Spinal cord (tissue), 9 donors: ENCODE measurements at regions not wholly inside any gene's neighbourhood (a gene's known extent, or its start where the extent isn't known, plus 50 kb on each side); places are given as distances from the start of the nearest gene placed in this dataset.
"Not testable (repeated sequence)": the region's sequence is repeated elsewhere in the genome, so short reads cannot be mapped to it uniquely, and the experiment has no call there.

Source experiments
- DNase-seq, 6 donors: peaks; one replicate each; pipeline versions ENCODE4 v3.0.0 to v3.0.0-alpha.2; 2013 to 2015; ENCODE audit warnings: low spot score in 6 of 6, low read depth in 4 of 6
- H3K27ac ChIP-seq: one replicate; pipeline ENCODE4 v1.5.1; 2013; ENCODE audit warnings: low read depth, low read length, control low read depth
- H3K27me3 ChIP-seq: one replicate; pipeline ENCODE4 v1.6.1; 2013; ENCODE audit warnings: low read length; ENCODE audit not compliant: control insufficient read depth, insufficient read depth
- H3K36me3 ChIP-seq: one replicate; pipeline ENCODE4 v1.6.1; 2013; ENCODE audit warnings: low read length; ENCODE audit not compliant: control insufficient read depth, insufficient read depth
- H3K4me1 ChIP-seq: one replicate; pipeline ENCODE4 v1.6.1; 2013; ENCODE audit warnings: low read length; ENCODE audit not compliant: control insufficient read depth, insufficient read depth
- H3K4me3 ChIP-seq: one replicate; pipeline ENCODE4 v1.5.1; 2013; ENCODE audit warnings: low read depth, low read length, control low read depth
- H3K9me3 ChIP-seq: one replicate; pipeline ENCODE4 v1.6.1; 2013; ENCODE audit warnings: low read length; ENCODE audit not compliant: control insufficient read depth, insufficient read depth
- WGBS: methylation state at CpG from one replicate; pipeline ENCODE4 v1.1.5; 2013; ENCODE audit warnings: missing lambda C conversion rate; ENCODE audit not compliant: insufficient coverage; 5-methylcytosine and 5-hydroxymethylcytosine counted together
- donor health status: healthy.

GRCh38 chr17:22128723-22129122, 436.4 kb downstream of the KCNJ18 start:
- Histone ChIP-seq H3K9me3 (peaks cover 4% of the 10 kb centered on the region), H3K27ac (no peak overlapping the region), H3K4me1 (no peaks in the 10 kb centered on the region), H3K36me3 (no peaks in the 10 kb centered on the region), H3K4me3 (no peak overlapping the region), H3K27me3 (no peaks in the 10 kb centered on the region)
- 83% methylated on average over 1 of the region's 1 CpG for WGBS
- no peak for DNase-seq

- WGBS, result 40% methylated on average over 1 of the region's 5 CpGs
- H3K4me3 ChIP-seq, H3K9me3 ChIP-seq, H3K36me3 ChIP-seq, H3K27me3 ChIP-seq, DNase-seq, H3K4me1 ChIP-seq, H3K27ac ChIP-seq: not testable (repeated sequence)
These were observed 437.6 kb downstream of the KCNJ18 start for GRCh38 chr17:22129920-22130319.

GRCh38 chr17:22131740-22132139, 439.4 kb downstream of the KCNJ18 start:
- no peaks in the 10 kb centered on the region for H3K4me1 ChIP-seq
- H3K27me3 ChIP-seq, result no peaks in the 10 kb centered on the region
- no peaks in the 10 kb centered on the region for H3K36me3 ChIP-seq
- 40% methylated on average over 1 of the region's 1 CpG for WGBS
- H3K27ac ChIP-seq, result no peak overlapping the region
- H3K4me3 ChIP-seq, result no peak overlapping the region
- peaks cover 4% of the 10 kb centered on the region for H3K9me3 ChIP-seq
- no peak for DNase-seq

- no peaks in the 10 kb centered on the region for H3K4me1 ChIP-seq
- H3K9me3 ChIP-seq, result peaks cover 30% of the 10 kb centered on the region
- no CpG with 5 or more reads among the region's 2 CpGs for WGBS
- DNase-seq, result no peak
- no peak overlapping the region for H3K27ac ChIP-seq
- H3K27me3 ChIP-seq, result no peaks in the 10 kb centered on the region
- H3K4me3 ChIP-seq, result no peak overlapping the region
- H3K36me3 ChIP-seq, result no peaks in the 10 kb centered on the region
These were observed 446.6 kb downstream of the KCNJ18 start for GRCh38 chr17:22138861-22139469.

GRCh38 chr17:22142091-22142490, 449.8 kb downstream of the KCNJ18 start:
- DNase-seq, result no peak
- Histone ChIP-seq H3K9me3 (peaks cover 29% of the 10 kb centered on the region), H3K4me3 (no peak overlapping the region), H3K27ac (no peak overlapping the region), H3K36me3 (no peaks in the 10 kb centered on the region), H3K27me3 (no peaks in the 10 kb centered on the region), H3K4me1 (no peaks in the 10 kb centered on the region)
- 71% methylated on average over 10 of the region's 10 CpGs for WGBS

DNA sequence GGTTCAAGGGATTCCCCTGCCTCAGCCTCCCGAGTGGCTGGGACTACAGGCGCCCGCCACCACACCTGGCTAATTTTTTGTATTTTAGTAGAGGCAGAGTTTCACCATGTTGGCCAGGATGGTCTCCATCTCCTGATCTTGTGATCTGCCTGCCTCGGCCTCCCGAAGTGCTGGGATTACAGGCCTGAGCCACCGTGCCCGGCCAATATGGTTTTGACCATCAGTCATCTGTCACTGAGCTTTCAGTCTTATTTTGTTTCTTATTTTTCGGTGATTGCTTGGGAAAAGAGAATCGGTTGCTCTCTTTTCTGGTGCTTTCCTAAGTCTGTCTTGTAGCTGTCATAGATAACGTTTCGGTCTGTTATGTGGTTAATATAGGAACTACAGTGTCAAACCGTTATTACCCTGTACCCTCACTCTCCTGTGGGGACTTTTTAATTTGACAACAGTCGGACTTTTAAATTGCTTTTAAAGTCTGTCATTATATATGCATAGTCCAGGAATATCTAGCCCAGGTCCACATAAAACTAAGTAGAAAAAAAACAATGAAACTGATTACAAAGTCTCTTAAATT, 453.4 kb downstream of the KCNJ18 start:
- no peak overlapping the region for H3K27ac ChIP-seq
- H3K36me3 ChIP-seq, result no peaks in the 10 kb centered on the region
- no peak for DNase-seq
- WGBS, result 77% methylated on average over 7 of the region's 13 CpGs
- no peak overlapping the region for H3K4me3 ChIP-seq
- no peaks in the 10 kb centered on the region for H3K4me1 ChIP-seq
- no peaks in the 10 kb centered on the region for H3K27me3 ChIP-seq
- peaks cover 12% of the 10 kb centered on the region for H3K9me3 ChIP-seq

- Histone ChIP-seq H3K4me1 (no peaks in the 10 kb centered on the region), H3K4me3 (no peak overlapping the region), H3K9me3 (peaks cover 1% of the 10 kb centered on the region), H3K36me3 (no peaks in the 10 kb centered on the region), H3K27ac (no peak overlapping the region), H3K27me3 (no peaks in the 10 kb centered on the region)
- DNase-seq, result no peak
- WGBS, result no CpG with 5 or more reads among the region's 1 CpG
These were observed 466.0 kb downstream of the KCNJ18 start for GRCh38 chr17:22158364-22158763.

DNA sequence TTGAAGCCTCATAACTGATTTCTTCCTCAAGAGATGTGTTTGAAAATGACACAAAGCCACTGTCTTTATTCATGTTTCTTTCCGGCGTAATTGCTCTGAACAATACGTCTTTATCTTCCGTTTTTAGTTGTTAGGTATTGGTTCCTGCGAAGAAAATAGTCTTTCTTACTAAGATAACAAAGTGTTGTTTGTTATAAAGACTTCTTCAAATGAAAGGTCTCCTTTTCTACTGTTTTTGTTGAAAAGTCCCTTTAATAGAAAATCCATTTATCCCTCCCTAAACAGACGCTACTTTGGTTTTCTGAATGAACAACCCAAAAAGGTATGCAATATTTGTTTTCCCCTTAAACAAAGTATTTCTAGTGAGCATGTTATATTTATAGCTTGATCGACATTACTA, 469.1 kb downstream of the KCNJ18 start:
- DNase-seq, result no peak

DNA sequence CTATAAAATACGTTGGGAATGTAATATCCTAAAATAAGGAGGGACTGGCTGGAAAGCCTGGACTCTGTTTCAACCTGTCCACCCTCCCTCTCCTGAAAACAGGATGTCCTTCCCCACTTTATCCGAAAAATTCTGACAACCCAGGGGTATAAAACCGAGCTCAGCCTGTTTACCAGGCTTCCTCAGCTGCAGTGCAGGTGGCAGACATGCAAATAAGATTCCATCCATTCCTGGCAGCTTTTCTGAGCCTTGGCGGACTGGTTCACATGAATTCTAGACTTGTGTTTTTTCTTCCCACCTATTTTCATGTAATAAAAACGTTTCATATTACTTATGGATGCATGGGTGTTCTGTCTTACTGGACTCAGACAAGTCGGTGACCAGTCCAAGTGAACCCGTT, 479.3 kb downstream of the KCNJ18 start:
- no peak overlapping the region for H3K4me3 ChIP-seq
- DNase-seq, result no peak
- H3K36me3 ChIP-seq, result no peaks in the 10 kb centered on the region
- no peaks in the 10 kb centered on the region for H3K4me1 ChIP-seq
- H3K27me3 ChIP-seq, result no peaks in the 10 kb centered on the region
- WGBS, result 40% methylated on average over 3 of the region's 7 CpGs
- H3K9me3 ChIP-seq, result peaks cover 11% of the 10 kb centered on the region
- no peak overlapping the region for H3K27ac ChIP-seq

More for the DNA sequence above, 469.1 kb downstream of the KCNJ18 start:
- Histone ChIP-seq H3K27ac (no peak overlapping the region), H3K9me3 (peaks cover 1% of the 10 kb centered on the region), H3K4me1 (no peaks in the 10 kb centered on the region), H3K27me3 (no peaks in the 10 kb centered on the region), H3K36me3 (no peaks in the 10 kb centered on the region), H3K4me3 (no peak overlapping the region)
- no CpG with 5 or more reads among the region's 7 CpGs for WGBS

DNA sequence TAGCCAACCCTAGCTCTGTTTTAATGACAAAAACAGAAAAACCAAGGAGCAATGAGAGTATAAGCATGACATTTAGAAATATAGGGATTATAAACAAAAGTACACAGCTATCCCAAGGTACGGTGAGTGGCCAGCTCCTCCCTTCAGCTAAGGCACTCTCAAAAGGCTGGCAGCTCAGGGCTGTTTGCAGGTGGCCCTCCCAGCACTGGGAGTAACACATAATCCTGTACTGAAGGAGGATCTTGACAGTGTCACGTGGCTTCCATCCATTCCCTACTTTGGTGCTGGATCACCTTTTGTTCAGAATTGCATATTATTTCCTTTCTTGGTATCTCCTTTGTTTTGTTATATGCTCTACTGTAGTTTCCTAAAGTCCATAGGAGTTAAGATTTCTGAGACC, 500.8 kb downstream of the KCNJ18 start:
- no CpG with 5 or more reads among the region's 2 CpGs for WGBS
- DNase-seq, result no peak

More for the DNA sequence above, 500.8 kb downstream of the KCNJ18 start:
- Histone ChIP-seq H3K9me3 (peaks cover 1% of the 10 kb centered on the region), H3K36me3 (no peaks in the 10 kb centered on the region), H3K4me3 (no peak overlapping the region), H3K27me3 (no peaks in the 10 kb centered on the region), H3K27ac (no peak overlapping the region), H3K4me1 (no peaks in the 10 kb centered on the region)
